ENCODE measurements at regions not wholly inside any gene's neighbourhood (a gene's known extent, or its start where the extent isn't known, plus 50 kb on each side); places are given as distances from the start of the nearest gene placed in this dataset.
"Not testable (repeated sequence)": the region's sequence is repeated elsewhere in the genome, so short reads cannot be mapped to it uniquely, and the experiment has no call there.

GRCh38 chr6:131473303-131473702 is 99.7 kb upstream of the ARG1 start:
- H3K27me3 Mint-ChIP-seq (ENCODE audit: low read depth); H3K4me1 Mint-ChIP-seq (ENCODE audit: low read depth); H3K27ac Mint-ChIP-seq; H3K36me3 Mint-ChIP-seq (ENCODE audit: low read depth); H3K9me3 Mint-ChIP-seq; H3K4me3 Mint-ChIP-seq: not testable (repeated sequence)

- no peak overlapping the region for H3K27ac Mint-ChIP-seq
- no peaks in the 10 kb centered on the region for H3K4me1 Mint-ChIP-seq (ENCODE audit: low read depth)
Measured at GRCh38 chr6:131476362-131476761, 96.7 kb upstream of the ARG1 start.

GRCh38 chr6:131478740-131479211 is 94.2 kb upstream of the ARG1 start:
- not testable (repeated sequence) for H3K4me3 Mint-ChIP-seq; H3K27ac Mint-ChIP-seq; H3K36me3 Mint-ChIP-seq (ENCODE audit: low read depth); H3K27me3 Mint-ChIP-seq (ENCODE audit: low read depth); H3K4me1 Mint-ChIP-seq (ENCODE audit: low read depth); H3K9me3 Mint-ChIP-seq

More at GRCh38 chr6:131476362-131476761, 96.7 kb upstream of the ARG1 start:
- H3K9me3 Mint-ChIP-seq: peaks cover 9% of the 10 kb centered on the region
- H3K4me3 Mint-ChIP-seq: no peak overlapping the region
- H3K36me3 Mint-ChIP-seq (ENCODE audit: low read depth): no peaks in the 10 kb centered on the region
- H3K27me3 Mint-ChIP-seq (ENCODE audit: low read depth): no peaks in the 10 kb centered on the region

- no peaks in the 10 kb centered on the region for H3K9me3 Mint-ChIP-seq
- no peaks in the 10 kb centered on the region for H3K4me1 Mint-ChIP-seq (ENCODE audit: low read depth)
- H3K27me3 Mint-ChIP-seq (ENCODE audit: low read depth): no peaks in the 10 kb centered on the region
- H3K27ac Mint-ChIP-seq: no peak overlapping the region
- no peak overlapping the region for H3K4me3 Mint-ChIP-seq
- H3K36me3 Mint-ChIP-seq (ENCODE audit: low read depth): no peaks in the 10 kb centered on the region
Measured at GRCh38 chr6:131486608-131487007, 86.4 kb upstream of the ARG1 start.

- Mint-ChIP-seq H3K27ac (no peak overlapping the region), H3K4me1 (ENCODE audit: low read depth) (no peaks in the 10 kb centered on the region), H3K36me3 (ENCODE audit: low read depth) (no peaks in the 10 kb centered on the region), H3K4me3 (no peak overlapping the region), H3K9me3 (no peaks in the 10 kb centered on the region), H3K27me3 (ENCODE audit: low read depth) (no peaks in the 10 kb centered on the region)
Measured at GRCh38 chr6:131488780-131489179, 84.2 kb upstream of the ARG1 start.

- Mint-ChIP-seq H3K9me3 (no peaks in the 10 kb centered on the region), H3K4me1 (ENCODE audit: low read depth) (no peaks in the 10 kb centered on the region), H3K27me3 (ENCODE audit: low read depth) (no peaks in the 10 kb centered on the region), H3K4me3 (no peak overlapping the region), H3K27ac (no peak overlapping the region), H3K36me3 (ENCODE audit: low read depth) (no peaks in the 10 kb centered on the region)
Measured at GRCh38 chr6:131490441-131490840, 82.6 kb upstream of the ARG1 start.

- Mint-ChIP-seq H3K4me3 (no peak overlapping the region), H3K27me3 (ENCODE audit: low read depth) (no peaks in the 10 kb centered on the region), H3K9me3 (no peaks in the 10 kb centered on the region), H3K4me1 (ENCODE audit: low read depth) (no peaks in the 10 kb centered on the region), H3K27ac (no peak overlapping the region), H3K36me3 (ENCODE audit: low read depth) (no peaks in the 10 kb centered on the region)
Measured at GRCh38 chr6:131492932-131493573, 80.0 kb upstream of the ARG1 start.

- not testable (repeated sequence) for H3K4me1 Mint-ChIP-seq (ENCODE audit: low read depth); H3K36me3 Mint-ChIP-seq (ENCODE audit: low read depth); H3K9me3 Mint-ChIP-seq; H3K27me3 Mint-ChIP-seq (ENCODE audit: low read depth); H3K27ac Mint-ChIP-seq; H3K4me3 Mint-ChIP-seq
Measured at GRCh38 chr6:131504387-131504786, 68.6 kb upstream of the ARG1 start.

- H3K36me3 Mint-ChIP-seq (ENCODE audit: low read depth): no peaks in the 10 kb centered on the region
- H3K9me3 Mint-ChIP-seq: peaks cover 2% of the 10 kb centered on the region
- H3K27ac Mint-ChIP-seq: no peak overlapping the region
- H3K4me3 Mint-ChIP-seq: no peak overlapping the region
- H3K27me3 Mint-ChIP-seq (ENCODE audit: low read depth): no peaks in the 10 kb centered on the region
- H3K4me1 Mint-ChIP-seq (ENCODE audit: low read depth): no peaks in the 10 kb centered on the region
Measured at GRCh38 chr6:131510094-131510493, 62.9 kb upstream of the ARG1 start.

GRCh38 chr6:131510591-131510990 is 62.4 kb upstream of the ARG1 start:
- no peaks in the 10 kb centered on the region for H3K36me3 Mint-ChIP-seq (ENCODE audit: low read depth)
- H3K4me3 Mint-ChIP-seq: no peak overlapping the region
- H3K27ac Mint-ChIP-seq: no peak overlapping the region
- H3K4me1 Mint-ChIP-seq (ENCODE audit: low read depth): no peaks in the 10 kb centered on the region
- H3K9me3 Mint-ChIP-seq: peaks cover 4% of the 10 kb centered on the region
- no peaks in the 10 kb centered on the region for H3K27me3 Mint-ChIP-seq (ENCODE audit: low read depth)

GRCh38 chr6:131519670-131520436 is 53.2 kb upstream of the ARG1 start:
- Mint-ChIP-seq H3K27ac (no peak overlapping the region), H3K4me1 (ENCODE audit: low read depth) (peaks cover 9% of the 10 kb centered on the region), H3K9me3 (peaks cover 4% of the 10 kb centered on the region)

More at GRCh38 chr6:131519670-131520436, 53.2 kb upstream of the ARG1 start:
- Mint-ChIP-seq H3K27me3 (ENCODE audit: low read depth) (peaks cover 19% of the 10 kb centered on the region), H3K4me3 (no peak overlapping the region), H3K36me3 (ENCODE audit: low read depth) (no peaks in the 10 kb centered on the region)

All from T-helper 1 cell treated with Interleukin-12 subunit alpha and Interleukin-12 subunit beta and Interleukin-4 antibody, amounts not matched to agents 30 μg/mL and 1 μg/mL, for 36 hours (primary cell).